DMS114 treated with DMSO at 0.1 percent for 48 hours (cell line): ENCODE measurements at regions not wholly inside any gene's neighbourhood (a gene's known extent, or its start where the extent isn't known, plus 50 kb on each side); places are given as distances from the start of the nearest gene placed in this dataset.
"Not testable (repeated sequence)": the region's sequence is repeated elsewhere in the genome, so short reads cannot be mapped to it uniquely, and the experiment has no call there.

ENCODE experiments used
- DNase-seq: peaks from one replicate; lab custom pipeline; 2025; ENCODE audit not compliant: unreplicated experiment; lab: John Stamatoyannopoulos, UW

DNA sequence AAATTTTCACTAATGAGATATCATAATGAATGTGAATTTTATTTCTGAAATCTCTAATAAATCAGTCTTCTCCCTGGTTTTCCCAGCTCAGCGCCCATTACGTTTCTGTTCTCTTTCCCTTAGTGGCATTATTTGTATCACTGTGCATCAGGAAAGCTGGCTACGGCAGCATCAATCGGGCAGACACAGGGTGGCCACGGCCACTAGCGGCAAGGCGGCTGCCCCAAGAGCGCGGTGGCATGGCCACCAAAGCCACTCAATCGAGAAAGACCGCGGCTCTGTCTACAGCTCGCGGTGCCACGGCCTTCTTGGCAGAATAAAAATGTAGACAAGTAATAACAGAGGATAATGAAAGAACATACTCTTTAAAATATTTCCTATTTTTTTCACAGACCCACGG lies 168.0 kb downstream of the RPIA start:
- DNase-seq: no peak

DNA sequence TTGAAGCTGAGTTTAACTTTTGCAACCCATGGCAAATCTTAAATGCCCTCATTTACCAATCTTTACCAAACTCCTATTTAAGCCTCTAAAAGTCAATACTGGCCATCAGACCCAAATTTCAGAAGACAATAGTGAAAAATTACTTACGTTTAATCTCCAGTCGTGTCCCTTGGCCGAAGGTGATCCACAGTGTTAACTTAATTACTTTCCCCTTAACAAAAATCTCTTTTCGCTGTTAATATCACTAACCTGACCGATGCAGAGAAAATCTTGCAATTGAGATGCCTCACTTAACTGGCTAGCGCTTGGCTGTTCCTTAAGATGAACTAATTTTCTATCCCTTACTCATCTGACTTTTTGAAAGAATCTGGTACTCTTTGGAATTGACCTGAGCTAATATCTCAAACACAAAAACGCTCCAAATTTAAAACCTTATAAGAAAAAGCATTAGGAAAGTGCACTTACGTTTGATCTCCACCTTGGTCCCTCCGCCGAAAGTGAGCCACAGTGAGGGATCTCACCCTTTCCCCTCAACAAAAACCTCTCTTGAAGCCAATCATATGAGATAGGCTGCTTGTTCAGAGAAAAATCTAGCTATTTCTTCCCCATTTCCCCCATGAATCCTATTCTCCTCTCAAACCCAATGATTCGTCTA lies 169.1 kb downstream of the RPIA start:
- no peak for DNase-seq

- DNase-seq: no peak
Observed at GRCh38 chr2:88865801-88866371, 174.4 kb downstream of the RPIA start.

- no peak for DNase-seq
Observed at GRCh38 chr2:88866756-88867155, 175.3 kb downstream of the RPIA start.

GRCh38 chr2:88868861-88869260 lies 177.4 kb downstream of the RPIA start:
- DNase-seq: no peak

DNA sequence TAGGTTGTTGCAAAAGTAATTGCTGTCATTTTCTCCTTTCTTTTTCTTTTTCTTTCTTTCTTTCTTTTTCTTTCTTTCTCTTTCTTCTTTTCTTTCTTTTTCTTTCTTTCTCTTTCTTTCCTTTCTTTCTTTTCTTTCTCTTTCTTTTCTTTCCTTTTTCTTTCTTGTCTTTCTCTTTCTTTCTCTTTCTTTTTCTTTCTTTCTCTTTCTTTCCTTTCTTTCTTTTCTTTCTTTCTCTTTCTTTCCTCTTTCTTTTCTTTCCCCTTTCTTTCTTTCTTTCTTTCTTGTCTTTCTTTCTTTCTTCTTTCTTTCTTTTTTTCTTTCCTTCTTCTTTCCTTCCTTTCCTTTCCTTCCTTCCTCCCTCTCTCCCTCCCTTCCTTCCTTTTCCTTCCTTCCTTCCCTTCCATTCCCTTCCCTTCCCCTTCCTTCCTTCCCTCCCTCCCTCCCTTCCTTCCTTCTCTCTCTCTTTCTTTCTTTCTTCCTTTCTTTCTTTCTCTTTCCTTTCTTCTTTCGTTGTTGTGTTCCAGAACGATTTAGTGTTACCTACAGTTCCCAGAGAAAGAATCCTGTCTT lies 178.9 kb downstream of the RPIA start:
- no peak for DNase-seq

DNA sequence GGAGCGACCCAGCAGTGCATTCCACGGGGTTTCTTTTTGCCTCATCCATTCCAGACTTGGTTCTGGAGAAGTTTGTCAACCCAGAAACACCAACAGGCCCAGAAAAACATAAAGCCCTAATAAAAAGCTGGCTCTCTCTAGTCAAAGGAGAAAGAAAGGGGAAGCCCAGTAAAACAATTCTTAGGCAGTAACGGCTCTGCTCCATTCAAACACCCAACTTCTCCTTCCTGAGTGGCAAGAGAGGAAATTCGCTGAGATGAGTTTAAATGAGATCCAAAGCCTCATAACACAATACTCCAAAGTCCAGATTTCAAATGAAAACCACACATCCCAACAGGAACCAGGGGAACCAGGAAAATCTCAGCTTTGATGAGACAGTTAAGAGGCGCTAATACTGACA lies 179.9 kb downstream of the RPIA start:
- DNase-seq: no peak

DNA sequence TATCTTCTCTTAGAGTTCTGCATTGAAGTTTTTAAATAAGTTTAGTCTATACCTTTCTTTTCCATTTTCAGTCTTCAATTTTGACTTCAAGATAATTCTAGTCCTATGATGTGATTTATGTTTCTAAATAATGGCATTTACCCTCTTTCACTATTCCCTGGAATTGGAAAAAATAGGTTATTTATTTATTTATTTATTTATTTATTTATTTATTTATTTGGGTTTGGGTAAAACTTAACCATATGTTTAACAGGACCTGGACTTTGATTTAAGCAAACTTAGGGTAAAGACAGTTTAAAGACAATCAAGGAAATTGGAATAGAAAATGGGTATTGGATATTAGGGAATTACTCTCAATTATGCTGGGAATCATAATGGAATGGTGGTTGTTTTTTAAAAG lies 182.1 kb downstream of the RPIA start:
- no peak for DNase-seq

DNA sequence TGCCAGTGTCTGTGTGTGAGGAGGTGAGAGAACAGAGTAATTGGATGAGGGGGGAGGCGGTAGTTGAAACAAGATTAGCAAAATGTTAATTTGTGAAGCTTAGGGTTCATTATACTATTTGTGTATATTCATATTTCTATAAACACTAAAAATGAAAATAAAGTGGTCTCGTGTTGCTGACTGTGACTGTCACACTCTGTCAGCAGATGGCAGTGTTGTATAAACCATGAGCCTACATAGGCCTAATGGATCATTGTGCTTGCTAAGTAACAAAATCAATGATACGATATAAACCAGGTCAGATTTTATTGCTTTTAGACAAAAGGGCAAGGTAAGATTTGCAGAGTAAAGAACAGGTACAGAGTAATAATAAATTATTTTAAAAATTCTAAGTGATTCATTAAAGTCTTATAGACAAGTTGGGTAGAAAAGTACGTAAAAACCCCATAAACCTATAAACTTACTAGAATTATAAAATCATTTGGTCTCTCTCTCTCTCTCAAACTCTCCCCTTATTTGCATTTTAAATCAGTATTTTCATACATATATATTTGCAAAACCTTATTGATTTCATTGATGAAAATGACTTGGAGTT lies 182.7 kb downstream of the RPIA start:
- DNase-seq: peak; percentile 35

- no peak for DNase-seq
Observed at GRCh38 chr2:88875736-88876135, 184.3 kb downstream of the RPIA start.

GRCh38 chr2:88880441-88880953 lies 189.0 kb downstream of the RPIA start:
- peak; percentile 74 for DNase-seq

DNA sequence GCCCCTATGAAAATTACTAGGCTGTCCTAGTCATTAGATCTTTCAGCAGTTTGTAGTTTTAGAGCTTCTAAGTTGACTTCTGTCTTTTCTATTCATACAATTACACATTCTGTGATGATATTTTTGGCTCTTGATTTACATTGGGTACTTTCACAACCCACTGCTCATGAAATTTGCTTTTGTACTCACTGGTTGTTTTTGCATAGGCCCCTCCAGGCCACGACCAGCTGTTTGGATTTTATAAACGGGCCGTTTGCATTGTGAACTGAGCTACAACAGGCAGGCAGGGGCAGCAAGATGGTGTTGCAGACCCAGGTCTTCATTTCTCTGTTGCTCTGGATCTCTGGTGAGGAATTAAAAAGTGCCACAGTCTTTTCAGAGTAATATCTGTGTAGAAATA lies 193.8 kb downstream of the RPIA start:
- DNase-seq: no peak

DNA sequence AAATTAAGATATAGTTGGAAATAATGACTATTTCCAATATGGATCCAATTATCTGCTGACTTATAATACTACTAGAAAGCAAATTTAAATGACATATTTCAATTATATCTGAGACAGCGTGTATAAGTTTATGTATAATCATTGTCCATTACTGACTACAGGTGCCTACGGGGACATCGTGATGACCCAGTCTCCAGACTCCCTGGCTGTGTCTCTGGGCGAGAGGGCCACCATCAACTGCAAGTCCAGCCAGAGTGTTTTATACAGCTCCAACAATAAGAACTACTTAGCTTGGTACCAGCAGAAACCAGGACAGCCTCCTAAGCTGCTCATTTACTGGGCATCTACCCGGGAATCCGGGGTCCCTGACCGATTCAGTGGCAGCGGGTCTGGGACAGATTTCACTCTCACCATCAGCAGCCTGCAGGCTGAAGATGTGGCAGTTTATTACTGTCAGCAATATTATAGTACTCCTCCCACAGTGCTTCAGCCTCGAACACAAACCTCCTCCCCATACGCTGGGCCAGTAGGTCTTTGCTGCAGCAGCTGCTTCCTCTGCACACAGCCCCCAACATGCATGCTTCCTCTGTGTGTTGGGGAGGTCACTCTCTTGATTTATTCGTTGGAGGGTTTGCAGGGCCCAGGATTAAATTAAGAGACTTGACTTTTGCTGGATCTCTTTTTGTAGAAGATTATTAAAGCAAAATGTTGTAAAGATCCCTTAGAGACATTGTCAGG lies 194.4 kb downstream of the RPIA start:
- DNase-seq: no peak

DNA sequence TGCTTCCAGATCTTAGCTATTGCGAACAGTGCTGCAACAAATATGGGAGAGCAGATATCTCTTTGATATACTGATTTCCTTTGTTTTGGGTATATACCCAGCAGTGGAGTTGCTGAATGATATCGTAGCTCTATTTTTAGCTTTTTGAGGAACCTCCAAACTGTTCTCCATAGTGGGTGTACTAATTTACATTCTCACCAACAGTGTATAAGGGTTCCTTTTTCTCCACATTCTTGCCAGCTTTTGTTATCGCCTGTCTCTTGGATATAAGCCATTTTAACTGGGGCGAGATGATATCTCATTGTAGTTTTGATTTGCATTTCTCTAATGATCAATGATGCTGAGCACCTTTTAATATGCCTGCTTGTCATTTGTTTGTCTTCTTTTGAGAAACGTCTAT lies 196.0 kb downstream of the RPIA start:
- not testable (repeated sequence) for DNase-seq

DNA sequence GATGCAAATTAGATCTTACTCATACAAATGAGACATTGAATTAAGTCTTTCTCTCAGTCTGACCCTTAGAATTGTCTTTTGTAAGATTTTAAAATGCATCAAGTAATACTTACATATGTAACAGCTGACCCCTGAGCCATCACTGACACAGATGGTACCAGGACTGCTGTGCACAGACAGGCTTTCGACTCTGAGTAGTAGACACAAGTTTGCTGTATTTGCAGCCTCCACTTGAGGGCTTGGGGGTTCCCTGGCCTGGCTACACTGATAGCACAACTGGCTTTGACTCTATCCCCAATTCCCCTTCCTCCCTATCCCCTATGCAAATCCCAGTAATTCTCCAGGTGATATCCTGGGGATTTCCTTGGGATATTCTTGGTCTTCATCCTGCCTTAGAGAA lies 200.7 kb downstream of the RPIA start:
- no peak for DNase-seq

GRCh38 chr2:88892788-88893187 lies 201.3 kb downstream of the RPIA start:
- no peak for DNase-seq

DNA sequence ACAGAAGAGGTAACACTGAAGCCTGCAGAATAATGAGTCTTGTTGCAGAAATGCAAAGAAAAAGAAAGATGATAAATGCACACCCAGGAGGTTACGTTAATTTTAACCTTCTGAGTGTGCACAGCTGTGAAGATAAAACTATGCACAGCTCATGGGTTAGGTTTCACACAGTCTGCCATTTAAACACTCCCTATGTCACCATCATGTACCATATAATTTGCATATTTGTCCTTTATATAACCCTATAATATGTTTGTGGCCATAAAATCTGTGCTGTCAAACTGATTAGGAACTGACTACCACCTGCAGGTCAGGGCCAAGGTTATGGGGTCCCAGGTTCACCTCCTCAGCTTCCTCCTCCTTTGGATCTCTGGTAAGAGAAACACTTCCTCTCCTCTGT lies 205.5 kb downstream of the RPIA start:
- no peak for DNase-seq

DNA sequence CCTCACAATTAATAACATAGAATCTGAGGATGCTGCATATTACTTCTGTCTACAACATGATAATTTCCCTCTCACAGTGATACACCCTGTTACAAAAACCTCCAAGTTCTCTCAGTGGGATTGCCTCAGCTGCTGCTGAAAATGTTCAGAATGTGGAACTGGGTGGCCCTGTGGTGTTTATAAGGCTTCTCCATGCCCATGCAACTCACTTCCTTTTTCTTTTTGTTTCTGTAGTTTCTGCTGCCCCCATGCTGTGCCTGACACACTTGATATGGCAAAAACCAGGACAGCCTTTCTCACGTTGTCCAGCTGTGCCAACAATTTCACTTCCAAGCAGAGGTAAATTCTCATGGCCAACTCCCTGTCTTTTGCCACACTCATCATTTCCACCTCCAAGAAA lies 206.2 kb downstream of the RPIA start:
- no peak for DNase-seq

- peak; percentile 41 for DNase-seq
Observed at GRCh38 chr2:88903749-88904353, 212.4 kb downstream of the RPIA start.

- no peak for DNase-seq
Observed at GRCh38 chr2:88913280-88913679, 221.8 kb downstream of the RPIA start.

DNA sequence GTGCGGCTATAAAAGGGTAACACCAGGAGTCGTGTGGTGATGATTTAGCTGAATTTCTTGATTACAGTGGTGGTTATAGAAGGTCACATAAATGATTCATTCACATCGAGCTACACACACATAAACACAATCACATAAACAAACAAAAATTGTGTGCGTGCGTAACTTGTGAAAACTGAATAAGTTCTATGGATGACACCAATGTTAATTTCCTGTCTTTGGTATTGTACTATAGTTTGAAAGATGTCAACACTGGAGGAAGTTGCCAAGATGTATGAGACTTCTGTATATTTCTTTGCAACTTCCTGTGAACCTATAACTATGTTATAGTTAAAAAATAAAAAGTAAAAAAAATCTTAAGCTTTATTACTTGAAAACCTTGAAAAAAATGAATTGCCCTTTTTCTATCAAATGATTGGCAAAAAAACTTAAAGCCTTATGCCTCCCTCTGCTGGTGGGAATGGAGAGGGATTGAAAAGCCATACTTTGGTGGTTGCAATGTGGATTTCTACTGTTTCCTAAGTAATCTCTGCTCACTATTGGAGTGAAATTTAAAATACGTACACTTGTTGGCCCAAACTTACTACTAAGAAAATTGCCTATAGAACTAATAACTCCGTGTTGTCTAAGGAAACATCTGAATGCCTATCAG lies 227.7 kb downstream of the RPIA start:
- no peak for DNase-seq
